ENCODE measurements at regions not wholly inside any gene's neighbourhood (a gene's known extent, or its start where the extent isn't known, plus 50 kb on each side); places are given as distances from the start of the nearest gene placed in this dataset.

- DNase-seq = no peak
These were observed 344.9 kb upstream of the MKI67 start for GRCh38 chr10:128471151-128471550.

GRCh38 chr10:128472196-128472595 is 346.0 kb upstream of the MKI67 start:
- DNase-seq = no peak

GRCh38 chr10:128473396-128473795 is 347.2 kb upstream of the MKI67 start:
- no peak for DNase-seq

- DNase-seq = no peak
These were observed 347.7 kb upstream of the MKI67 start for GRCh38 chr10:128473911-128474310.

- DNase-seq = no peak
These were observed 348.3 kb upstream of the MKI67 start for GRCh38 chr10:128474571-128474970.

- DNase-seq = no peak
These were observed 349.6 kb upstream of the MKI67 start for GRCh38 chr10:128475686-128476367.

DNA sequence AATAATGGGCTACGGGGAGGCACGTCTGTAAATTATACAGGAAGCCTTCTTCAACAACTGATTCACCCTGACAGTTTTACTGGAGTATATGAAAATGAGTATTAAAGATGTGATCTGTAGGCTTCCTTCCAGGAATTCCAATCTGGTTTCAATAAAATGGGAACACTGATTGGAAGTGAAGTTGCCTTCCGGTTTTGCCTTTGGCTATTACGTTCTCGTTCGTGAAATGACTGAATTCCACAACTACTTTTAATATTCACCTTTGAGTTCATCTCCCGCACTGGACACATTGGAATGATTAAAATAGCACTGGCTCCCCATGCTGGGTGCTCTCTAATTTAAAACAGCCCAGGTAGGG is 350.1 kb upstream of the MKI67 start:
- DNase-seq = no peak

DNA sequence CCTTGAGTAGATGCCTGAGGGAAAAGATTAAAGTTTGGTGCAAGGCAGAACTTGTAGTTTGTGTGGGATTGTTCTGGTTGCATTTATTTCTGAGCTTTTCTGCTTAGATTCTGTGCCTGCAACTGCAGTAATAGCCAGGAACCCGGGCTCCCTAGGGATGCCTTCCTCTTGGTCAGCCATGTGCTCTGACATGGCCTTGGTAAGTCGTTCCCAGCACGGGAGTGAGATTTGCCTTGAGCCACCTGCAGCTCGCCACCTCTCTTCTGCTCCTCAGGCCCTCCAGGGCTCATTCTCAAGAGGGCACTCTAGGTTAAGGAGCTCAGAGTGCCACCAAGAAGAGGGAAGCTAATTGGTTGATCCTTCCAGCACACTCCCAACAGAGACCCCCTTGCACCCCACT is 350.6 kb upstream of the MKI67 start:
- no peak for DNase-seq

GRCh38 chr10:128480601-128481000 is 354.4 kb upstream of the MKI67 start:
- DNase-seq = no peak

GRCh38 chr10:128481152-128481840 is 355.1 kb upstream of the MKI67 start:
- DNase-seq = no peak

- no peak for DNase-seq
These were observed 355.8 kb upstream of the MKI67 start for GRCh38 chr10:128482052-128482451.

GRCh38 chr10:128483216-128483615 is 357.0 kb upstream of the MKI67 start:
- no peak for DNase-seq

GRCh38 chr10:128484041-128484440 is 357.8 kb upstream of the MKI67 start:
- DNase-seq = no peak

DNA sequence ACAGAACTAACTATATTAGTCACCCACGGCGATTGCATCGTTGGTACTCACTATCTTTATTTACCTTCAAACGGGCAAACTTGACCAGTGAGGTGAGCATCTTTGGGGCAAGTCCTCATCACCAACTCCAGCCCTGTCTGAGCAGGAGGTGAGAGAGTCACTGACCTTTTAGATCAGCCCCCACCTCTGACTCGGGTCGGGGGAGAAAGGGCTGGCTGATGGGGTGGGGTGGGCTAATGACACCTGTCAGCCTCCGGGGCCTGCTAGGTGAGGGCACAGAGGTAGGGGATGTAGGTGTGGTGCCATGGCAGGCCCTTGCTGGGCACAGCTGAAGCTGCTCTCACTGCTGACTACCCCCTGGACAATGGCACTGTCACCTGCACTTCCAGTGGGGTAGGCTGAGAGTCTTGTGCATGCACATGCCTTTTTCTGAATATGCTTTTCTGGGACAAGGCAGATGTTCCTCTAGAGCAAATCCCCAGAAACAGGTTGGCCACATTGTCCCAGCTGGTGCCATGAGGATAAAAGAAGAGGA is 359.5 kb upstream of the MKI67 start:
- no peak for DNase-seq

DNA sequence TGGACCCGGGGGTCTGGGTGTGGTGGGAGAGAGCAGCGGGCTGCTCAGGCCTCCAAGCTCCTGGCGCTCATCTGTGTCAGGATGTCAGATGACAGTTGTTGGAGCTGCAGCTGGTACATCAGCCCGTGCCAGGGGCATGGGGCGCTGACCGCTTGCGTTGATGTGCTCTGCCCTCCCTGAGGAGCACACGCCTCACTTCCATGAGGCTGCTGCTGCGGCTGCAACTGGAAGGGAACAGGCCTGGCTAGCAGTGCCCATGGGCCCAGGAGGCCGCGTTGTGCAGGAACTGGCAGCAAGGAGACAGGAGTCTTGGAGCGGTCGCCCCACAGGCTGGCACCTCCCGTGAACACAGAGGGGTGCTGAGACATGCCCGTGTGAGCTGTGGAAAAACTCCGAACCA is 361.3 kb upstream of the MKI67 start:
- no peak for DNase-seq

DNA sequence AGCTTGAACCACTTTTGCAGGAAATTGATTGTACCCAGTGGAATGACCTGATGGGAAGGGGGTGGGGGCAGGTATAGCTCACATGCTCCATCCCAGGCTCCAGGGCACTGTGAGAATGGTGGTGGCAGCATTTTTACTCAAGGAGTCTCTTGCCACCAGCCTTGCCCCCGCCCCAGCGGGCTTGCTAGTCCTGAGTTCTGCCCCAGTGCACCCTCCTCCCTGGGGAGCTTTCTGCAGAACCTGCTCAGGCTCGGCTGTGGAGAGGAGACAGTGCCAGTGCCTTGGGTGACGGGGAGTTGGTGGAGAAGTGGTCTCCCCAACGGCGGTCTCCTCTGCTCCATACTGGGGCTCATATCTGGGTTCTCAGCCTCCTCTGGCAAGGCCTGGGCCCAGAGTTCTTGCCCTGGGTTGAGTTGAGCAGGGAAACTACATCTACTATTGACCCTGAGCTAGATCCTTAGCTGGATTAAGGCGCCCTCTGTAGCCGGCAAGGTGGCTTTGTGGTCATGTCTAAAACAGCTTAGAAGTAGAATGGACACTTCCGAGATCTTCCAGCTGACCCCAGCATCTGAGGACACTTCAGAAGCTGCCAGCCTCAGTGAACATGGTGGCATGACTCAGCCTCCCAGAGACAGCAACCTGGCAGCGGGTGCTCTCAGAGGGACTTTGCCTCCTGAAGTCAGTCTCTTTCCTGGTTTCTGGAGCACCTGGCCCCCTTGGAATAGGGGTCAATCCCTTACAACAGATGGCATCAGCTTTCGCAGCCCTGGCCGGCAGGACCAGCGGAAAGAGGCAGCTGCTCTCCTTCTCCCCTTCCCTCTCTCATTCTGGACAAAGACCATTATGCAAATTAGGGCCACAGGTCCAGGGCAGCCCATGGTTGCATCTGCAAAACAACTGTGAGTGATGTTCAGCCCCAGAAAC is 363.4 kb upstream of the MKI67 start:
- DNase-seq = no peak

- DNase-seq = no peak
These were observed 365.5 kb upstream of the MKI67 start for GRCh38 chr10:128491686-128492085.

- no peak for DNase-seq
These were observed 367.6 kb upstream of the MKI67 start for GRCh38 chr10:128493811-128494210.

DNA sequence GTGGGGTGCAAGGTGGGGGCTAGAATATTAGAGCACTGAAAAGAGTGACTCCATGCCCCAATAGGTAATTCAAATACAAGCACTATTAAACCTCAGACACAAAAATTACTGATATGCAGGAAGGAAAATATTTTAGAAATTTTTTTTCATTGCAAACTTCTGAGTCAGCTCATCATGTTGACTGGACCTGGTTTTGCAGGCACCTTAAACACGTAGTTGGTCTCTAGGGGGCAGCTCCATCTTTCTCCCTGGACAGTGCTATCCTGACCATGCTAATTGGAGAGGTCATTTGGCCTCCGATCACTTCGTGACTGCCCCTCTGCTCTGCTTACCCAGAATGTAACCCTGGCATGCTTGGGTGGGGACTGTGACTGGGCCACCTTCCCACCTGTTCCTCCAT is 368.4 kb upstream of the MKI67 start:
- no peak for DNase-seq

DNA sequence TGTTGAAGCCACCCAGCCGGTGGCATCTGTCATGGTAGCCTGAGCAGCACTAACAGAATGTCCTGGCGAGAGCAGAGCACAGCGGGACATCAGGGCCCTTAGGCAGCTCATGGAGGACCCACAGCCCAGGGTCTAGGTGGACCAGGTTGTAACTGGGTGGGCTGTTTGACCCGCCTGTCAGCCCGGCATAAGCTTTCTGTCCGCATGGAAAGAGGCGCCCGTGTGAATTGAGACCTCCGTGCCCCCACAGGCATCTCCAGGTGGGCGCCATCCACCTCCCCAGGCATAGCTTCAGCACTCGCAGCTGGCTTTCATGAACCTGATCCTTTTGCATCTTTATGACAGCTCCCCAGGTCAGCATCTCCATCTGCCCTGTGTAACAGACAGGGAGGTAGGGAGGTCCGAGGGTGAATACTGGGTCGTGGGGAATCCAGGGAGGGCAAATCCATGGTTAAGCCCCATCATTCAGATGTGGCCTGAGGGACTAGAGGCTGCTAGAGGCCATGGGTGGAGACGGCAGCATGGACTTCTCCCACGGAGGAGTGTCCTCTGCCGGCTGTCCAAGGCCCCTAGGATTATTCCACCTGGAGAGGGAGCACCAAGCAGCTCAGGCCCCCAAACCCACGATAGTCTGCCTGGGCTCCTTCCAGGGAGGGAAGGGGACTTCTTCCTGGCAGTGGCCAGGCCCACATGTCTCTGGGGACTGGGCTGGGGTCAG is 371.6 kb upstream of the MKI67 start:
- no peak for DNase-seq

GRCh38 chr10:128498378-128498730 is 372.1 kb upstream of the MKI67 start:
- no peak for DNase-seq

DNA sequence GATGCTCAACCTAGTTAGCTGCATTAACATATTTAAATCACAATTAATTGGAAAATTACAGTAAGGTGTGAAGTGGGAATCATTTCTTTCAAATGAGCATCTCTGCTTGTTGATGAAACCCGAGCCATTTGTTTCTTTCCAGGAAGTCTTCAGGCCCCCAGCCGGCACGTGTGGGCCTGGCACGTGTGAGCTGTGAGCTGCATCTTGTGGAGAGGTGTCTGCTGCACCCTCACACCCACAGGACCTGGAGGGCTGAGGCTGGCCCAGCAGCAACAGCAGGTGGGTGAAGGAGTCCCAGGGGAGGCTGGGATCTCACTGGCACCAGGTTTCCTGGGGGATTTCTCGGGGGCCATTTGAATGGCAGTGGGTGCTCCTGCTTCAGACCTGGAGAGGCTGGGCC is 372.5 kb upstream of the MKI67 start:
- DNase-seq = no peak

GRCh38 chr10:128499486-128499885 is 373.3 kb upstream of the MKI67 start:
- no peak for DNase-seq

All from stimulated activated CD4-positive, alpha-beta T cell treated with anti-CD3 and anti-CD28 coated beads, Interleukin-4, amount 100 ng/mL, for 1 hour (primary cell).